Transverse colon (tissue), 4 donors: ENCODE measurements at regions not wholly inside any gene's neighbourhood (a gene's known extent, or its start where the extent isn't known, plus 50 kb on each side); places are given as distances from the start of the nearest gene placed in this dataset.

Source experiments
- DNase-seq: peaks from one replicate; pipeline ENCODE4 v3.0.0-alpha.2; 2019
- H3K27ac ChIP-seq, 4 donors: fragments of 200-600 bp; sonication (generic); 2 replicates each; pipeline ENCODE4 v1.5.1; 2016 to 2018; ENCODE audit warnings: inconsistent platforms in 4 of 4
- H3K27me3 ChIP-seq: fragments of 200-600 bp; sonication (generic); 2 replicates; pipeline ENCODE4 v1.5.1; 2017; ENCODE audit warnings: inconsistent platforms
- H3K36me3 ChIP-seq, 4 donors: fragments of 200-600 bp; sonication (generic); 2 replicates each; pipeline ENCODE4 v1.5.1; 2017 to 2019; ENCODE audit warnings: inconsistent platforms in 4 of 4
- H3K4me1 ChIP-seq, 4 donors: fragments of 200-600 bp; sonication (generic); 2 replicates each; pipeline ENCODE4 v1.5.1; 2017 to 2020; ENCODE audit warnings: inconsistent platforms in 4 of 4
- H3K4me3 ChIP-seq, 4 donors: fragments of 200-600 bp; sonication (generic); 1 replicate in 1 of 4; 2 replicates in 3 of 4; pipeline versions ENCODE4 v1.5.1 to v1.6.1; 2017 to 2019; ENCODE audit warnings: inconsistent platforms in 4 of 4
- H3K9me3 ChIP-seq, 2 donors: fragments of 200-600 bp; sonication (generic); 2 replicates each; pipeline ENCODE4 v1.5.1; 2017 to 2019; ENCODE audit warnings: inconsistent platforms in 2 of 2
- CTCF ChIP-seq, 5 experiments: fragments of 200-600 bp in 3 of 5; fragments of 450-650 bp in 2 of 5; sonication (generic) in 3 of 5; IDR thresholded peaks; 1 replicate in 2 of 5; 2 replicates in 3 of 5; pipeline ENCODE4 v1.5.1; 2016 to 2017; ENCODE audit warnings: antibody characterized with exemption in 5 of 5, inconsistent platforms in 3 of 5, mild to moderate bottlenecking in 2 of 5, moderate library complexity in 1 of 5
- EP300 ChIP-seq: sonication (generic); formaldehyde crosslinking; IDR thresholded peaks from one replicate; pipeline ENCODE4 v1.6.1; 2017; ENCODE audit warnings: antibody characterized with exemption, low read depth
- POLR2A ChIP-seq: fragments of 450-650 bp; IDR thresholded peaks from one replicate; pipeline ENCODE4 v1.6.1; 2016; ENCODE audit warnings: antibody characterized with exemption, mild to moderate bottlenecking, moderate library complexity
- POLR2AphosphoS5 ChIP-seq, 3 donors: sonication (generic); formaldehyde crosslinking; IDR thresholded peaks; one replicate each; pipeline ENCODE4 v1.6.1; 2016; ENCODE audit warnings: antibody characterized with exemption in 3 of 3
- WGBS, 2 donors: methylation state at CpG; one replicate each; pipeline ENCODE4 v1.1.5; 2018; ENCODE audit warnings: low coverage in 1 of 2; 5-methylcytosine and 5-hydroxymethylcytosine counted together
- in situ Hi-C, 4 donors: fragments of 200-750 bp; cut with MboI; loops; one replicate each; pipeline versions ENCODE4 v1.15.0 to v1.15.1; 2017; ENCODE audit warnings: low sequenced_read_pairs in 3 of 4, low pct_ligation_motif_present in 1 of 4, low pct_unique_long_range_greater_than_20kb in 1 of 4
- intact Hi-C: fragments of 100-400 bp; cut with DNase I; formaldehyde crosslinking; loops from one replicate; pipeline ENCODE4 v1.15.1; 2023; ENCODE audit warnings: low total_unique reads

- no peaks in the 10 kb centered on the region for H3K36me3 ChIP-seq
- H3K27ac ChIP-seq: no peak overlapping the region
- intact Hi-C loops: no loop called here
- H3K27me3 ChIP-seq: no peaks in the 10 kb centered on the region
- in situ Hi-C loops: no loop called here
- H3K9me3 ChIP-seq: no peaks in the 10 kb centered on the region
- TF ChIP-seq CTCF (IDR thresholded peaks at IDR 0.05) (no peak), POLR2A (no peak), EP300 (no peak), POLR2AphosphoS5 (IDR thresholded peaks at IDR 0.05) (no peak)
- peaks cover 0 to 7% (median 4%) of the 10 kb centered on the region in 4 donors for H3K4me1 ChIP-seq
- 80 to 89% methylated on average over 1 to 3 of the region's 3 CpGs for WGBS, 2 donors
- H3K4me3 ChIP-seq: no peak overlapping the region
- DNase-seq: no peak
Measured at GRCh38 chr12:88957358-88957757, 377.1 kb upstream of the KITLG start.

GRCh38 chr12:88955531-88955930, 375.3 kb upstream of the KITLG start:
- WGBS, 2 donors: 83 to 90% methylated on average over 5 of the region's 5 CpGs

GRCh38 chr12:88953029-88953586, 372.8 kb upstream of the KITLG start:
- no peak for DNase-seq
- in situ Hi-C loops: no loop called here

More at GRCh38 chr12:88955531-88955930, 375.3 kb upstream of the KITLG start:
- Histone ChIP-seq H3K4me1 (peaks cover 0 to 16% (median 8%) of the 10 kb centered on the region in 4 donors), H3K27ac (no peak overlapping the region), H3K4me3 (no peak overlapping the region), H3K36me3 (no peaks in the 10 kb centered on the region), H3K9me3 (no peaks in the 10 kb centered on the region), H3K27me3 (no peaks in the 10 kb centered on the region)
- in situ Hi-C loops (no loop called here), intact Hi-C loops (no loop called here)
- TF ChIP-seq CTCF (IDR thresholded peaks at IDR 0.05): no peak
- no peak for TF ChIP-seq POLR2AphosphoS5 (IDR thresholded peaks at IDR 0.05)
- no peak for TF ChIP-seq EP300
- TF ChIP-seq POLR2A: no peak
- DNase-seq: no peak

GRCh38 chr12:88952562-88952942, 372.3 kb upstream of the KITLG start:
- Histone ChIP-seq H3K4me3 (no peak overlapping the region), H3K4me1 (peaks cover 0 to 16% (median 8%) of the 10 kb centered on the region in 4 donors), H3K27me3 (no peaks in the 10 kb centered on the region), H3K36me3 (no peaks in the 10 kb centered on the region), H3K9me3 (no peaks in the 10 kb centered on the region), H3K27ac (no peak overlapping the region)
- in situ Hi-C loops: no loop called here
- intact Hi-C loops: no loop called here
- TF ChIP-seq EP300: no peak
- no peak for TF ChIP-seq POLR2AphosphoS5 (IDR thresholded peaks at IDR 0.05)
- TF ChIP-seq POLR2A: no peak
- TF ChIP-seq CTCF (IDR thresholded peaks at IDR 0.05): no peak
- 82 to 83% methylated on average over 1 of the region's 1 CpG for WGBS, 2 donors
- peak; percentile 41 for DNase-seq

More at GRCh38 chr12:88953029-88953586, 372.8 kb upstream of the KITLG start:
- Histone ChIP-seq H3K36me3 (no peaks in the 10 kb centered on the region), H3K27me3 (no peaks in the 10 kb centered on the region), H3K4me3 (no peak overlapping the region), H3K9me3 (no peaks in the 10 kb centered on the region), H3K4me1 (peaks cover 0 to 16% (median 8%) of the 10 kb centered on the region in 4 donors), H3K27ac (no peak overlapping the region)
- intact Hi-C loops: no loop called here
- TF ChIP-seq EP300: no peak
- TF ChIP-seq CTCF (IDR thresholded peaks at IDR 0.05): no peak
- no peak for TF ChIP-seq POLR2AphosphoS5 (IDR thresholded peaks at IDR 0.05)
- TF ChIP-seq POLR2A: no peak
- 73 to 82% methylated on average over 8 to 9 of the region's 9 CpGs for WGBS, 2 donors
